ENCODE measurements at regions not wholly inside any gene's neighbourhood (a gene's known extent, or its start where the extent isn't known, plus 50 kb on each side); places are given as distances from the start of the nearest gene placed in this dataset.

DNA sequence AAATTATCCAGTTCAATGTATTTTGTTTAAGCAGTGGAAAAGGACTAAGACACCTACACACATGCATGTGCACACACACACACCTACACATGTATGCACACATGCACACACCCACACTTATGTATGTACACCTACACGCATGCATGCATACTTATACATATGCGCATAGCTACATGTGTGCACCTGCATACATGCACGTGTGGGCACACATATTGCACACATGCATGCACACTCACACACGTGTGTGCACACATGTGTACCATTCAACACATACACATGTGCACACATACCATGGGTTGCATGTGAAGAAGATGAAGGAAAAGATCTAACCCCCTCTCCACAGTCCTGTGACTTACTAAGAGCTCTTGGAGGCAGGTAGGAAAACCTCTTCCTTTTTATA, 122.0 kb upstream of the MAFB start:
- DNase-seq (ENCODE audit: low spot score in 2 of 2, unreplicated experiment in 2 of 2), result no peak
- H3K27me3 Mint-ChIP-seq (ENCODE audit: low read depth), result peaks cover 10% of the 10 kb centered on the region
- H3K27ac Mint-ChIP-seq, result no peak overlapping the region
- no peaks in the 10 kb centered on the region for H3K36me3 Mint-ChIP-seq
- no peaks in the 10 kb centered on the region for H3K9me3 Mint-ChIP-seq
- H3K4me3 Mint-ChIP-seq, result no peak overlapping the region
- peaks cover 20% of the 10 kb centered on the region for H3K4me1 Mint-ChIP-seq
- TF ChIP-seq, protein P1, sequence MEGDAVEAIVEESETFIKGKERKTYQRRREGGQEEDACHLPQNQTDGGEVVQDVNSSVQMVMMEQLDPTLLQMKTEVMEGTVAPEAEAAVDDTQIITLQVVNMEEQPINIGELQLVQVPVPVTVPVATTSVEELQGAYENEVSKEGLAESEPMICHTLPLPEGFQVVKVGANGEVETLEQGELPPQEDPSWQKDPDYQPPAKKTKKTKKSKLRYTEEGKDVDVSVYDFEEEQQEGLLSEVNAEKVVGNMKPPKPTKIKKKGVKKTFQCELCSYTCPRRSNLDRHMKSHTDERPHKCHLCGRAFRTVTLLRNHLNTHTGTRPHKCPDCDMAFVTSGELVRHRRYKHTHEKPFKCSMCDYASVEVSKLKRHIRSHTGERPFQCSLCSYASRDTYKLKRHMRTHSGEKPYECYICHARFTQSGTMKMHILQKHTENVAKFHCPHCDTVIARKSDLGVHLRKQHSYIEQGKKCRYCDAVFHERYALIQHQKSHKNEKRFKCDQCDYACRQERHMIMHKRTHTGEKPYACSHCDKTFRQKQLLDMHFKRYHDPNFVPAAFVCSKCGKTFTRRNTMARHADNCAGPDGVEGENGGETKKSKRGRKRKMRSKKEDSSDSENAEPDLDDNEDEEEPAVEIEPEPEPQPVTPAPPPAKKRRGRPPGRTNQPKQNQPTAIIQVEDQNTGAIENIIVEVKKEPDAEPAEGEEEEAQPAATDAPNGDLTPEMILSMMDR (IDR thresholded peaks at IDR 0.05; ENCODE audit: unreplicated experiment), result no peak

DNA sequence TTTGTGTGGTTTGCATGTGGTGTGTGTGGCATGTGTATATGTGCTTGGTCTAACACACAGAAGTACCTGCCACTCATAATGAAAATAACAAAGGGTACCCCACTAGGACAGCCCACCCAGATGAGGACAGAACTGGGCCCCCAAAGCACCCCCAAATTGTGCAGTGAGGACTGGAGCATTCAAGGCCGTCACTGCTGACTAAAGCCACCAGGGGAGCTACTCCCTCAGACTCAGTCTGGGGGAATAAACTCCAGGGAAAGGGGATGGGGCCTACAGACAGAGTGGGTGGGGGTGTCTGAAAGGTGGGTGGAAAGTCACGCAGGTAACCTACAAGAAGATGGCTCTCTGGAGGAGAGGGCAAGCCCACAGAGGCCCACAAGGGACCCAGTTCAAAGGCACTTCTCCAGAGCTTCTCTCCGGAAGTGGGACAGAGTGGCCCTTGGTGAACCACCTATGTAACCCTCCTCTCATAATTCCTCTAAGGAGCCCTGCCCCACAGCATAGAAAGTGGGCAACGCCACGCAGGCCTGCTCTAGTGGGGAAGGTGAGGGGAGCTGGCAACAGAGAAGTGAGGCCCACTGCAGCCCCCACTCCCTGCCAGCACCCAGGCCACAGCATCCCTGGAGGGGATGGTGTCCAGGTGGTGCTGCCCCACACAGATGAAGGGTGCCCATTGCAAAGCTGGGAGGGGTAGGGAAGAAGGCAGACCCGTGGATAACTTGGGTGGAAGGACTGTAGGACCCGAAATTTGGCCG, 122.8 kb upstream of the MAFB start:
- DNase-seq (ENCODE audit: low spot score in 2 of 2, unreplicated experiment in 2 of 2), result no peak
- no peaks in the 10 kb centered on the region for H3K36me3 Mint-ChIP-seq
- TF ChIP-seq, protein P1 (IDR thresholded peaks at IDR 0.05; ENCODE audit: unreplicated experiment), result no peak
- peaks cover 13% of the 10 kb centered on the region for H3K4me1 Mint-ChIP-seq
- H3K9me3 Mint-ChIP-seq, result no peaks in the 10 kb centered on the region
- H3K27me3 Mint-ChIP-seq (ENCODE audit: low read depth), result peaks cover 11% of the 10 kb centered on the region
- no peak overlapping the region for H3K4me3 Mint-ChIP-seq
- H3K27ac Mint-ChIP-seq, result no peak overlapping the region

DNA sequence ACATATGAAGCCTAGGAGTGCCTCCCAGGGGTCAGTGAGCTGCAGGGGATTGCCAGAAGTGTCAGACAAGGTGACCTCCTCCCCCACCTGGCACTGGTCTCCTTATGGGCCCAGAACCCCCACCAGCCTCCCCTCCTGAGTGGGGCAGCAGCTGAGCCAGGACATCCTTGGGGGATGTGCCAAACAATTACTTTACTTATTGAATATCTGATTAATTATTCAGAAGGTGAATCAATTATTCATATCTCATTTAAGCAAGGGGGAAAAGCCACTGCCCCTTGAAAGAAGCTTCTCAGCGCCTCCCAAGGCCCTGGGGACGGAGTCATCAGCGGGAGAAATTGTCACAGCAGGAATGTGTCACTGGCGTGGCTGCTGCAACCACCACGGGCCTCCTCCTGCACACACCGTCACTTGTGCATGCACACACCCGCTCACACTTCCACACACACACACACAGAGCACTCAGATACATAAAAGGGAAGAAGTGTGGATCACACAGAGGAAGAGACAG, 123.4 kb upstream of the MAFB start:
- Mint-ChIP-seq H3K36me3 (no peaks in the 10 kb centered on the region), H3K4me3 (no peak overlapping the region), H3K27me3 (ENCODE audit: low read depth) (peaks cover 11% of the 10 kb centered on the region), H3K9me3 (no peaks in the 10 kb centered on the region), H3K4me1 (peaks cover 7% of the 10 kb centered on the region), H3K27ac (no peak overlapping the region)
- DNase-seq (ENCODE audit: low spot score in 2 of 2, unreplicated experiment in 2 of 2), result peak in 1 of 2 experiments; percentile 11
- TF ChIP-seq, protein P1 (IDR thresholded peaks at IDR 0.05; ENCODE audit: unreplicated experiment), result no peak

DNA sequence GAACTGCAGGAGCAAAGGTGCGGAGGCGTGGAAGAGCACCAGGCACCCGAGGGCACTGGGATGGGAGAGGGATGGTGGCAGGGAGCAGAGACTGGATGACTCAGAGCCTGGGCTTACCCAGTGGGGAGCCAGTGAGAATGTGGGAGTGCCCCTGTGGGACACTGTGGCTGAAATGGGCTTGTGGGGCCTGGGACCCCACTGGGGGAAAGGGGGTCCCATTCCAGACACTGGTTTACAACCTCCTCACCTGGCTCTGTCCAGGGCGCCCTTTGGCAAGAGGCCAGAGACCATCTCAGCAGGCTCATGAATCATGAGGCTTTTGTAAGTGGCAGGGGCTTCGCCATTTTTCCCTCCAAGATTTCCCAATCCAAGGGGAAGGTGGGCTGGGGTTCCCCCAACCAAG, 124.0 kb upstream of the MAFB start:
- H3K4me3 Mint-ChIP-seq, result no peak overlapping the region
- TF ChIP-seq, protein P1 (IDR thresholded peaks at IDR 0.05; ENCODE audit: unreplicated experiment), result no peak
- H3K36me3 Mint-ChIP-seq, result no peaks in the 10 kb centered on the region
- peak in 1 of 2 experiments; percentile 17 for DNase-seq (ENCODE audit: low spot score in 2 of 2, unreplicated experiment in 2 of 2)
- H3K27me3 Mint-ChIP-seq (ENCODE audit: low read depth), result peaks cover 13% of the 10 kb centered on the region
- peaks cover 3% of the 10 kb centered on the region for H3K9me3 Mint-ChIP-seq
- no peak overlapping the region for H3K27ac Mint-ChIP-seq
- H3K4me1 Mint-ChIP-seq, result peaks cover 1% of the 10 kb centered on the region

DNA sequence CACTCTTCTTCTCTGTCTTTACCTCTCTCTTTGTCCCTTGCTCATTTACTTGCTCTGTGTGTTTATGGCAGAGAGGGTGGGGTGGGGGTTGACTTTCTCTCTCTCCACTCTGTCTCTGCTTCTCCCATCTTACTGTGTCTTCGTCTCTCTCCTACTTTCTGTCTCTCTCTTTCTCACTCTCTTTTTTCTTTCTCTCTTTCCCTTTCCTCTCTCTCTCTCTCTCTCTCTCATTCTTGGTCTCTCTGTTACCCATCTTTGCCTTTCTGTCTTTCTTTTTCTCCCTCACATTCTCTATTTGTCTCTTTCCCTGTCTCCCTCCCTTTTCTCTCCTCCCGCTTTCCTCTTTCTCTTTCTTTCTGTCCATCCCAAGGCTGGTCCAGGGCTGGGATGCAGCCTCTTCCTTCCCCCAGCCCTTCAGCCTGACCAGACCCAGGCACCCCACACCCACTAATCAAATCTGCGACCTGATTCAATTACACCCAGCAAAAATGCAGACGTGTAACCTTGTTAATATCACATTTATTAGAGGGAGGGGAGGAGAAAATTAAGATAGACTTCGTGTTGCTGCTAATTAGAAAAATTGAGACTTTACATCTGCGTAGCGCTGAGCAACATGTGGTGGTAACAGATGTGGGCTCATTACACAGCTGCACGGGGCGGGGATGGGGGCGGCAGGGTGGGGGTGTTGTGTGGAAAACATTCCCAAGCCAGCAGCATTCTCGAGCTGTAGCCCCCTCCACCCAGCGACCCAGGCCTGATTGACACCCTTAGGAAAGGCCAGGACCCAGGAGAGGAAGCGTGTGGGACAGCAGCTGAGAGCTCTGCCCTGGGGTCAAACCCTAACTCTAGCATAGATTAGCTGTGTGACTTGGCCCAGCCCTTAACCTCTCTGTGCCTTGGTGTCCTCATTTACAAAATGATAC, 124.9 kb upstream of the MAFB start:
- Mint-ChIP-seq H3K27me3 (ENCODE audit: low read depth) (peaks cover 19% of the 10 kb centered on the region), H3K4me3 (no peak overlapping the region), H3K9me3 (peaks cover 11% of the 10 kb centered on the region), H3K27ac (no peak overlapping the region), H3K4me1 (no peaks in the 10 kb centered on the region), H3K36me3 (no peaks in the 10 kb centered on the region)
- peak in 1 of 2 experiments; percentile 9 for DNase-seq (ENCODE audit: low spot score in 2 of 2, unreplicated experiment in 2 of 2)
- TF ChIP-seq, protein P1 (IDR thresholded peaks at IDR 0.05; ENCODE audit: unreplicated experiment), result no peak
